Activated CD4-positive, alpha-beta T cell treated with anti-CD3 and anti-CD28 coated beads, Interleukin-10, Interleukin-2, amounts not matched to agents 100 ng/mL and 50 ng/mL, durations not matched to agents 16 hours and 8 hours (primary cell): ENCODE measurements at regions not wholly inside any gene's neighbourhood (a gene's known extent, or its start where the extent isn't known, plus 50 kb on each side); places are given as distances from the start of the nearest gene placed in this dataset.

ENCODE experiments used
- DNase-seq: peaks from one replicate; pipeline ENCODE4 v3.0.0-alpha.2; 2020

GRCh38 chr1:13976485-13976884 lies 276.5 kb downstream of the PRDM2 start:
- DNase-seq = no peak

- DNase-seq = no peak
These were observed 281.2 kb downstream of the PRDM2 start for GRCh38 chr1:13981142-13981541.

- no peak for DNase-seq
These were observed 283.4 kb downstream of the PRDM2 start for GRCh38 chr1:13983393-13983792.

GRCh38 chr1:13990939-13991338 lies 291.0 kb downstream of the PRDM2 start:
- no peak for DNase-seq

- no peak for DNase-seq
These were observed 292.7 kb downstream of the PRDM2 start for GRCh38 chr1:13992489-13993285.

GRCh38 chr1:13994386-13994785 lies 294.4 kb downstream of the PRDM2 start:
- no peak for DNase-seq

GRCh38 chr1:13996334-13996733 lies 296.3 kb downstream of the PRDM2 start:
- no peak for DNase-seq

GRCh38 chr1:14003552-14003951 lies 303.6 kb downstream of the PRDM2 start:
- DNase-seq = no peak

- DNase-seq = no peak
These were observed 309.6 kb downstream of the PRDM2 start for GRCh38 chr1:14009582-14009981.

GRCh38 chr1:14010476-14010875 lies 310.5 kb downstream of the PRDM2 start:
- no peak for DNase-seq

GRCh38 chr1:14011132-14011531 lies 311.1 kb downstream of the PRDM2 start:
- DNase-seq = no peak

- DNase-seq = no peak
These were observed 311.9 kb downstream of the PRDM2 start for GRCh38 chr1:14011888-14012287.

GRCh38 chr1:14014929-14015328 lies 314.9 kb downstream of the PRDM2 start:
- no peak for DNase-seq

GRCh38 chr1:14015917-14016316 lies 315.9 kb downstream of the PRDM2 start:
- no peak for DNase-seq

GRCh38 chr1:14017531-14017961 lies 317.6 kb downstream of the PRDM2 start:
- no peak for DNase-seq

GRCh38 chr1:14019461-14019860 lies 319.5 kb downstream of the PRDM2 start:
- DNase-seq = no peak

- DNase-seq = no peak
These were observed 320.0 kb downstream of the PRDM2 start for GRCh38 chr1:14020006-14020405.

- DNase-seq = no peak
These were observed 327.1 kb downstream of the PRDM2 start for GRCh38 chr1:14027099-14027498.

- no peak for DNase-seq
These were observed 331.5 kb downstream of the PRDM2 start for GRCh38 chr1:14031461-14031860.

GRCh38 chr1:14034506-14034905 lies 334.5 kb downstream of the PRDM2 start:
- DNase-seq = no peak

GRCh38 chr1:14037101-14037847 lies 337.3 kb downstream of the PRDM2 start:
- no peak for DNase-seq

- DNase-seq = no peak
These were observed 339.8 kb downstream of the PRDM2 start for GRCh38 chr1:14039582-14040430.

GRCh38 chr1:14049965-14050364 lies 350.0 kb downstream of the PRDM2 start:
- DNase-seq = no peak
